ENCODE measurements at regions not wholly inside any gene's neighbourhood (a gene's known extent, or its start where the extent isn't known, plus 50 kb on each side); places are given as distances from the start of the nearest gene placed in this dataset.

- no peaks in the 10 kb centered on the region for H3K4me1 ChIP-seq
- no peak overlapping the region for H3K27ac ChIP-seq
- WGBS, 2 donors = 51 to 54% methylated on average over 1 of the region's 1 CpG
- no peak for ATAC-seq
- no peak for TF ChIP-seq CTCF (IDR thresholded peaks at IDR 0.05)
- no peak for DNase-seq
- H3K27me3 ChIP-seq = no peaks in the 10 kb centered on the region
- intact Hi-C loops (cut with DNase I) = no loop called here
- H3K4me3 ChIP-seq = no peak overlapping the region
- no peaks in the 10 kb centered on the region for H3K36me3 ChIP-seq
- H3K9me3 ChIP-seq = peaks cover 0 to 15% (median 0%) of the 10 kb centered on the region in 11 donors
Observed at GRCh38 chr5:8445139-8445538, 576.2 kb downstream of the MTRR start.

DNA sequence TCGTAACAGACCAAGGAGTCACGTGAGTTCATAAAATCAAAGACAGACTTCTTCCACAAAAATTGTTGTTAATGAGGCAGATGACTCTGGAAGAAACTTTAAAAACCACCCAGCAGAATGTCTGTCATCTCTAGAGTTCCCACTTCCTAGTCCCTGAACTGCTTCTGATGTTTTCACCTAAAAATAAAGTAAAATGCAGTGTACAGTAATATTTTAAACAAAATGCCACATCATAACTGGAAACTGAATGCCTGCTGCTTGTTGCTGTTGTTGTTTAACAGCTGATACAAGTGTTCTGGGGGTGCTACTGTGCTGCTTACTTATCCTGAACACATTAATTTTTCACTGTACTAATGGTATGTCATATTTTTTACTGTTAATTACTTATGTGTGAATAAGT, 577.2 kb downstream of the MTRR start:
- Histone ChIP-seq H3K4me1 (no peaks in the 10 kb centered on the region), H3K27ac (no peak overlapping the region), H3K27me3 (no peaks in the 10 kb centered on the region), H3K9me3 (peaks cover 0 to 15% (median 0%) of the 10 kb centered on the region in 11 donors), H3K36me3 (peaks cover 0 to 5% (median 0%) of the 10 kb centered on the region in 9 donors), H3K4me3 (no peak overlapping the region)
- WGBS, 2 donors = 88 to 92% methylated on average over 2 of the region's 2 CpGs
- ATAC-seq (no peak), DNase-seq (no peak)
- no peak for TF ChIP-seq CTCF (IDR thresholded peaks at IDR 0.05)
- intact Hi-C loops (cut with DNase I) = no loop called here

- Histone ChIP-seq H3K9me3 (peaks cover 0 to 6% (median 0%) of the 10 kb centered on the region in 11 donors), H3K36me3 (peaks cover 0 to 24% (median 3%) of the 10 kb centered on the region in 9 donors), H3K27ac (peak overlapping the region; percentile 61 to 92 (median 90)), H3K27me3 (no peaks in the 10 kb centered on the region), H3K4me1 (peaks cover 0 to 23% (median 12%) of the 10 kb centered on the region in 9 donors), H3K4me3 (peak overlapping the region in 8 of 10 donors; percentile 61 to 93 (median 87))
- WGBS, 2 donors = 71 to 74% methylated on average over 5 of the region's 5 CpGs
- ATAC-seq (no peak), DNase-seq (no peak)
- intact Hi-C loops (cut with DNase I) = no loop called here
- no peak for TF ChIP-seq CTCF (IDR thresholded peaks at IDR 0.05)
Observed at GRCh38 chr5:8456846-8457186, 587.9 kb downstream of the MTRR start.

DNA sequence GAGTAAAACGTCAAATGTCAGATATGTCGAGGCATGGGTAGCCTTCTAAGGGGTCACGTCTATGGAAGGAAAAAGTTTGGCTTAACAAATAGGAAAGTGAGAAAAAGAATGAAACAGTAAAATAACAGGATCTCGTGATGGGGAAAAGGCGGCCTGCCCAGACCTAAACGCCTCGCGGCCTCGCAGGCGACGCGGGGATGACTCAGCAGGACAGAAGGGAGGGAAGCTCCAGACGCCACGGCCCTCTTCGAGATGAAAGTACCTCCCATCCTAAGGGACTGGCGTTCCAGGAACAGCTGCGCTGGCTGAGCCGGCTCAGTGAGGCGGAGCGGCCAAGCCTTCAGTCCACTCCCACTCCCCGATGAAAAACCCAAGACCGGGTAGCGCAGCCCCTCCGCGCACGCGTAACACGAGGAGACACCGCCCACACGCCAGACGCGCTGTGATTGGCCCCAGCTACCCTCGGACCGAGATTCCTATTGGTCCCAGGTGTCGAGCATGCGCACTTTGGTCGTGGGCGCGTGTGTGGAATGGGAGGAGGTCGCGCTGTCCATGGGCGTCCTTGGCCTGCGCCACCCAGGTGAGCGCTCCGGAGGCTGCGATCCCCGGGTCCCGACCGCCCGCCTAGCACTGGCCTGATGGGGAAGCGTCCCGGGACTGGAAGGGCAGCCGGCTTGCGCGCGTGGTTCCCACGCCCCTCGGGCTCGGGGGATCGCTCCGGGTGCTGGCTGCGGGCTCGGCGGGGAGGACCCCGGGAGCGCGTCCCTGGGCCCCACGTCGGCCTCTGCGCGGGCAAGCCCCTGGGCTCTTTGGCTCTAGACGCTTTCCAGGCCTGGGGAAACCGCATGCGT, 588.5 kb downstream of the MTRR start:
- no peaks in the 10 kb centered on the region for H3K27me3 ChIP-seq
- peaks cover 0 to 23% (median 12%) of the 10 kb centered on the region in 9 donors for H3K4me1 ChIP-seq
- no peak for TF ChIP-seq CTCF (IDR thresholded peaks at IDR 0.05)
- DNase-seq (peak; percentile 96), ATAC-seq (peak; percentile 98 to 100 (median 100))
- H3K4me3 ChIP-seq = peak overlapping the region; percentile 59 to 93 (median 87)
- H3K27ac ChIP-seq = peak overlapping the region; percentile 61 to 92 (median 90)
- 12 to 25% methylated on average over 74 of the region's 74 CpGs for WGBS, 2 donors
- H3K36me3 ChIP-seq = peaks cover 0 to 30% (median 3%) of the 10 kb centered on the region in 9 donors
- intact Hi-C loops (cut with DNase I) = no loop called here
- peaks cover 0 to 6% (median 0%) of the 10 kb centered on the region in 11 donors for H3K9me3 ChIP-seq

Data from heart right ventricle (tissue), 16 donors.